PC-9 (cell line): ENCODE measurements at regions not wholly inside any gene's neighbourhood (a gene's known extent, or its start where the extent isn't known, plus 50 kb on each side); places are given as distances from the start of the nearest gene placed in this dataset.

ENCODE experiments used
- BruUV-seq: library from RNA; stranded (reverse); fragments of 400-500 nt; replicated peaks from 2 replicates; lab custom pipeline; 2021; lab: Mats Ljungman, UMichigan
- CTCF ChIA-PET: fragments of 300-600 bp; sonication (Branson Sonifier 250); formaldehyde crosslinking; loops from one replicate; lab custom pipeline; 2022; ENCODE audit warnings: antibody characterized with exemption; lab: Charles Lee
- POLR2A ChIA-PET: fragments of 300-600 bp; sonication (Branson Sonifier 250); formaldehyde crosslinking; loops from one replicate; lab custom pipeline; 2022; ENCODE audit warnings: antibody characterized with exemption; ENCODE audit not compliant: unreplicated experiment; lab: Charles Lee
- DNase-seq, 2 experiments: peaks; one replicate each; pipeline versions ENCODE4 v3.0.0 to v3.0.0-alpha.2; 2015 to 2022; ENCODE audit warnings: mixed read lengths in 1 of 2
- H2AFZ ChIP-seq: fragments of 200-600 bp; sonication (generic); 2 replicates; pipeline ENCODE4 v1.8.1; 2017; ENCODE audit warnings: antibody characterized with exemption
- H3F3A ChIP-seq: fragments of 200-600 bp; sonication (generic); 2 replicates; pipeline ENCODE4 v1.8.1; 2017; ENCODE audit warnings: antibody characterized with exemption, mild to moderate bottlenecking, low read depth; ENCODE audit not compliant: insufficient read depth
- H3K27ac ChIP-seq: fragments of 200-600 bp; sonication (generic); 2 replicates; pipeline ENCODE4 v1.6.1; 2016; ENCODE audit warnings: mixed run types
- H3K27me3 ChIP-seq: fragments of 200-600 bp; sonication (generic); 2 replicates; pipeline ENCODE4 v1.6.1; 2016; ENCODE audit warnings: low read depth, mixed run types; ENCODE audit not compliant: insufficient read depth
- H3K36me3 ChIP-seq: fragments of 200-600 bp; sonication (generic); 2 replicates; pipeline ENCODE4 v1.6.1; 2016; ENCODE audit warnings: low read depth, mixed run types
- H3K4me1 ChIP-seq: fragments of 200-600 bp; sonication (generic); replicated peaks from 2 replicates; pipeline ENCODE4 v1.6.1; 2016; ENCODE audit warnings: mixed run types; ENCODE audit not compliant: insufficient read depth
- H3K4me2 ChIP-seq: fragments of 200-600 bp; sonication (generic); 2 replicates; pipeline ENCODE4 v1.6.1; 2017; ENCODE audit warnings: mixed run types
- H3K4me3 ChIP-seq: fragments of 200-600 bp; sonication (generic); 2 replicates; pipeline ENCODE4 v1.6.1; 2016; ENCODE audit warnings: mixed run types
- H3K79me2 ChIP-seq: fragments of 200-600 bp; sonication (generic); 2 replicates; pipeline ENCODE4 v1.6.1; 2017; ENCODE audit warnings: low read depth, mixed run types
- H3K9me2 ChIP-seq: fragments of 200-600 bp; sonication (generic); 2 replicates; pipeline ENCODE4 v1.8.1; 2017; ENCODE audit warnings: mild to moderate bottlenecking; ENCODE audit not compliant: insufficient read depth
- H3K9me3 ChIP-seq: fragments of 200-600 bp; sonication (generic); 2 replicates; pipeline ENCODE4 v1.8.1; 2016; ENCODE audit warnings: low read depth; ENCODE audit not compliant: insufficient read depth
- H4K20me1 ChIP-seq: fragments of 200-600 bp; sonication (generic); 2 replicates; pipeline ENCODE4 v1.8.1; 2017; ENCODE audit not compliant: insufficient read depth
- EZH2 ChIP-seq: fragments of 200-600 bp; sonication (generic); IDR thresholded peaks from 2 replicates; pipeline ENCODE4 v1.8.0; 2017; ENCODE audit warnings: antibody characterized with exemption, low read depth
- intact Hi-C: fragments of 100-400 bp; cut with micrococcal nuclease; formaldehyde crosslinking; loops from one replicate; pipeline ENCODE4 v1.10.0; 2022; ENCODE audit not compliant: unreplicated experiment
- TF ChIP-seq, protein P1 (sequence below): fragments of 200-600 bp; sonication (generic); conservative IDR thresholded peaks from 2 replicates; pipeline ENCODE4 v1.6.1; 2017; ENCODE audit warnings: mixed run types, antibody characterized with exemption, mild to moderate bottlenecking, moderate library complexity

DNA sequence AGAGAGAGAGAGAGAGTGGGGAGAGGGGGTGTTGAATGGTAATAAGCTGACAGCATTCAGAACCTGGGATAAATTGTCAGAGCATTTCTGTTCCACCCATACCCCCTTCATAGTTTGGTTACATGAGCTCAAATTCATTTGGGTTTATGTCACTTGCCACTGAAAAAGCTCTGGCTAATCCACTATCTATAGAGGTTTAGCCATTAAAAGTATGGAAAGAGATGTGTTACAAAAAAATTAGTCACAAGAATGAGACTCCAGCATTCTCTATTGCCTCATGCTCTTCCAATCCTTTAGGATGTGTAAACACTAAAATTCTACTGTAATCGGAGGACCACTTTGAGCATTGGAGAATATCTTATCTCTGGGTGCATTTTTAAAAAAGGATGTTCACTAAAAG lies 297.6 kb upstream of the TCF21 start:
- H3K4me2 ChIP-seq: no peak overlapping the region

DNA sequence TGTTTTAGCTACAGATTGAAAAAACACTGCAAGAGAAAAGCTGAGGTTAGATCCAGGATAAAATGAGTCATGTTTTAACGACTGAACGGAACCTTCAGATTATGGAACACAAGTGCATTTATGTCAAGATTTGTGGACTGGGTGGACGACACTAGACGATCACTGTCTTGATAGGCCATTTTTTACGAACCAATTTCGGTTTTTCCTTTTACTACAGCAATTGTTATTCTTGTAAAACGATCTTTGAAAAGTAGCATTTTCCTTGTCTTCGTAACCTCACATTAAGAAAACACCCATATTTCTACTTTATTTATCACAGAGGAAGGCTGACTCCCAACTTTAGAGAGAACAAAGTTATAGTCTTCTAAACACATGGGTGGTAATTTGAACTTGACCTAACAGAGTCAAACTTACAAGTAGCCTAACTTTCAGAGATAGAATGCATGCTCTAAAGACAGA lies 294.2 kb upstream of the TCF21 start:
- no peaks in the 10 kb centered on the region for H3K9me2 ChIP-seq

More for the DNA sequence above, 297.6 kb upstream of the TCF21 start:
- Histone ChIP-seq H3K4me1 (no peaks in the 10 kb centered on the region), H4K20me1 (no peaks in the 10 kb centered on the region), H3K4me3 (no peak overlapping the region), H3K27me3 (no peaks in the 10 kb centered on the region), H3K9me3 (no peaks in the 10 kb centered on the region), H3K79me2 (no peaks in the 10 kb centered on the region), H3K9me2 (no peaks in the 10 kb centered on the region), H2AFZ (no peak overlapping the region), H3K36me3 (no peaks in the 10 kb centered on the region), H3K27ac (no peak overlapping the region), H3F3A (no peaks in the 10 kb centered on the region)
- BruUV-seq: no TSS peak
- ChIA-PET CTCF (interaction anchor here (0.7 kb wide), 1 partner anchor 66 kb away, joined by 3 read pairs; no protein-coding TSS in a partner anchor), POLR2A (no interaction called here)
- intact Hi-C loops: no loop called here
- TF ChIP-seq, protein P1, sequence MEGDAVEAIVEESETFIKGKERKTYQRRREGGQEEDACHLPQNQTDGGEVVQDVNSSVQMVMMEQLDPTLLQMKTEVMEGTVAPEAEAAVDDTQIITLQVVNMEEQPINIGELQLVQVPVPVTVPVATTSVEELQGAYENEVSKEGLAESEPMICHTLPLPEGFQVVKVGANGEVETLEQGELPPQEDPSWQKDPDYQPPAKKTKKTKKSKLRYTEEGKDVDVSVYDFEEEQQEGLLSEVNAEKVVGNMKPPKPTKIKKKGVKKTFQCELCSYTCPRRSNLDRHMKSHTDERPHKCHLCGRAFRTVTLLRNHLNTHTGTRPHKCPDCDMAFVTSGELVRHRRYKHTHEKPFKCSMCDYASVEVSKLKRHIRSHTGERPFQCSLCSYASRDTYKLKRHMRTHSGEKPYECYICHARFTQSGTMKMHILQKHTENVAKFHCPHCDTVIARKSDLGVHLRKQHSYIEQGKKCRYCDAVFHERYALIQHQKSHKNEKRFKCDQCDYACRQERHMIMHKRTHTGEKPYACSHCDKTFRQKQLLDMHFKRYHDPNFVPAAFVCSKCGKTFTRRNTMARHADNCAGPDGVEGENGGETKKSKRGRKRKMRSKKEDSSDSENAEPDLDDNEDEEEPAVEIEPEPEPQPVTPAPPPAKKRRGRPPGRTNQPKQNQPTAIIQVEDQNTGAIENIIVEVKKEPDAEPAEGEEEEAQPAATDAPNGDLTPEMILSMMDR: no peak
- TF ChIP-seq EZH2: no peak
- DNase-seq: no peak

DNA sequence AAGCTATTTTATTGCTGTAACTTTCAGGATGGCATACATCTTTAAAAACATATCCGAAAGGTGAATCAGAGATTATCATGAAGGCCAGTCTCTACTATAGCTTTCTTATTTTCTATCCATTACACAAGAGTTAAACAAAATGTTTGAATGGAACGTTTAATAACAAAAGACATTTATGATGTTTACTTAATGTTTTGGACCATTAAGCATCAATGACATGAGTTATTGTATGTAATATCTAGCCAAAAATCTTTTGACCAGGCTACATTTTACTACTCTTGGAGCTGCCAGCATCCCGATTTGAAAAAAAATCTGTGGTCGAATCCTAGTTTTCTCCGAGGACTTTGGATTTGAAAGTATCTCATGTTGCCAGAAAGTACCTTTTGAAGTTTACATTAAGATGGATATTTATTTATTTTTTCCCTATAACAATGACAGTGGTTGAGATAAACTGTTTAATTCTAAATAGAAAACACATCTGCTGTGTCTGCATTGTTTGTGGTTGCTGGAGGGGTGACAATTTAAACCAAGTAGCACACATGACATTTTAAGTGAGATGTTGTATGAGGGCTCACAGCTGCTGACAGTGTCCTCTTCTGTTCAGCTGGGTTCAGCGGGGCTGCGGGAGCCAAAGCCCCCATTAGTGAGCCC lies 293.7 kb upstream of the TCF21 start:
- no peak overlapping the region for H3K27ac ChIP-seq
- H3K4me1 ChIP-seq: no peaks in the 10 kb centered on the region
- TF ChIP-seq EZH2: no peak
- TF ChIP-seq, protein P1: no peak
- intact Hi-C loops: no loop called here
- H3K4me2 ChIP-seq: no peak overlapping the region
- H3K9me3 ChIP-seq: no peaks in the 10 kb centered on the region
- ChIA-PET CTCF (no interaction called here), POLR2A (no interaction called here)
- H3F3A ChIP-seq: no peaks in the 10 kb centered on the region
- DNase-seq: no peak
- no peaks in the 10 kb centered on the region for H3K79me2 ChIP-seq
- no peak overlapping the region for H3K4me3 ChIP-seq
- H2AFZ ChIP-seq: no peak overlapping the region
- H3K9me2 ChIP-seq: no peaks in the 10 kb centered on the region
- no peaks in the 10 kb centered on the region for H3K36me3 ChIP-seq
- no TSS peak for BruUV-seq
- no peaks in the 10 kb centered on the region for H3K27me3 ChIP-seq
- no peaks in the 10 kb centered on the region for H4K20me1 ChIP-seq

More for the DNA sequence above, 294.2 kb upstream of the TCF21 start:
- ChIA-PET POLR2A (no interaction called here), CTCF (no interaction called here)
- intact Hi-C loops: no loop called here
- H3F3A ChIP-seq: no peaks in the 10 kb centered on the region
- no peaks in the 10 kb centered on the region for H3K79me2 ChIP-seq
- no peaks in the 10 kb centered on the region for H3K9me3 ChIP-seq
- no peaks in the 10 kb centered on the region for H4K20me1 ChIP-seq
- TF ChIP-seq, protein P1: no peak
- no peak for TF ChIP-seq EZH2
- BruUV-seq: no TSS peak
- H2AFZ ChIP-seq: no peak overlapping the region
- no peak for DNase-seq
- H3K4me2 ChIP-seq: no peak overlapping the region
- H3K36me3 ChIP-seq: no peaks in the 10 kb centered on the region
- no peaks in the 10 kb centered on the region for H3K27me3 ChIP-seq
- H3K27ac ChIP-seq: no peak overlapping the region
- H3K4me3 ChIP-seq: no peak overlapping the region
- no peaks in the 10 kb centered on the region for H3K4me1 ChIP-seq
